HG02678 (cell line): ENCODE measurements at regions not wholly inside any gene's neighbourhood (a gene's known extent, or its start where the extent isn't known, plus 50 kb on each side); places are given as distances from the start of the nearest gene placed in this dataset.
A peak's percentile ranks its signal among the peaks of the same experiment; 100 is the strongest.
"Not testable (repeated sequence)": the region's sequence is repeated elsewhere in the genome, so short reads cannot be mapped to it uniquely, and the experiment has no call there.

ENCODE experiments used
- ATAC-seq: cut with Tn5 transposase; IDR thresholded peaks from one replicate; pipeline ENCODE4 v1.9.1; 2021; ENCODE audit warnings: mild to moderate bottlenecking, moderate library complexity; ENCODE audit not compliant: unreplicated experiment

DNA sequence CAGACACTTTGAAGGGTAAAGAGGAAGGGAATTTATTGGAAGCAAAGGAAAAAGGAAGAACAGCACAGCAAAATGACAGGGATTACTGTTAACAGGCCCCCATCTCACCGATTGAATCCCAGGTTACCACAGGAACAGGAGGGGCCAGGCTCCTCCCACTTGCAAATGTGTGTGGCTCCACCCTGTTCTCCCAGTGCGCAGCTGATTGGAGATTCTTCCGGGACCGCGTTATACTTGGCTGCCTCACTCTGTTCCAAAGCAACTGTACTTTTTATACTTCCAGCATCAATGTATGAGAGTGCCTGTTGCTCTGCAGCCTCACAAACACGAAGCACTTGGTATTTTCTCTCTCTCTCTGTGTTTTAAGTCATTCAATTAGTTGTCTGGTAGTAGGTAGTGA lies 273.6 kb upstream of the MDGA2 start:
- no peak for ATAC-seq

DNA sequence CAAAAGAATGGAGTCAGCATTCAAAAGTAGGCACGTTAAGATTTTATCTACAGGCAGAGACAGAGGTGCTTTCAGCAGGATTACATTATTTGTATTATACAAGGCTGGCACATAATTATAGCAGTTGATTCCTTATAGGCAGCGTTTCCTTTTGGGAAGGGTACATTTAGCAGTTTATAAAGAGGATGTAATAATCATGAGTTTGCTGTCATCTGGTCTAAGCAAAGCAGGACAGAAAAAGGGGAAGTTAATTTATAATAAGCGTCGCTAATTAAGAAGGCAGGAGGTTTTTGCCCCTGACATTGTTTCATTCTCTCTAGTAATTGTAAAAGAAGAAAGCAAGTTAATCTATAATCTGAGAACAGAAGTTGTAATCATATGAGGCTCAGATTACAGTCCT lies 259.9 kb upstream of the MDGA2 start:
- no peak for ATAC-seq

DNA sequence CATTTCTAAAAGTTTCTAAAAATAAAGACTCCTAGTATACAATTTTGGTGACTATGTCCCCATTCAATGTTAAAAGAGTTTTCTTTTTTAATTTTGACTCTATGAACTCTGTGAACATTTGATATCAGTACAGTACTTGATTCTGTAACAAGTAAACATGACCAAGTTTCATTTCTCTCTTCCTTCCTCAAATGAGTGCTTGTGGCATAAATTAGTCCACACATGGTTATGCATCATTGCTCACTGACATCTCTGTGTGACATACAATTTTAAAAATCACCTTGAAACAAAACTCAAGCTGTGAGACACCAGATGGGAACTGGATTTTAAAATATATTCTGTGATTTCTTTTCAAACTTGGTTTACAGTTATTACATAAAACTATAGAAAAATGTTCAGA lies 253.9 kb upstream of the MDGA2 start:
- peak; percentile 76 for ATAC-seq

DNA sequence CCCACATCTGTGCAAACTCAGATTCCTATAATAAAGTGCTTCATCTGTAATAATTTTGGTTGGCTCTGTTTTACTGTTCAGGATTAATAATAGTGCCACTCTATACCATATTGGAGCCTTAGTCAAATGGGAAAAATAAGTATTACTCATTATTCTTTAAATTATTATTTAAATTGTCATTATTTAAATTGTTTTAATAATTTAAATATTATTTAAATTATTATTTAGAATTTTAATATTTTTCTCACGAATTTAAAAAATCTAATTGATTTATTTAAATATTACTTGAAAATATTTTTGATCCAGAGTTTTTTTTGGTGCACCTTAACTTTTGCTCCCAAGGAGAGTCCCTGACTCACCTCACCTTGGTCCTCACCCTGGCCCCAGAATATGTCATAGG lies 245.7 kb upstream of the MDGA2 start:
- no peak for ATAC-seq

DNA sequence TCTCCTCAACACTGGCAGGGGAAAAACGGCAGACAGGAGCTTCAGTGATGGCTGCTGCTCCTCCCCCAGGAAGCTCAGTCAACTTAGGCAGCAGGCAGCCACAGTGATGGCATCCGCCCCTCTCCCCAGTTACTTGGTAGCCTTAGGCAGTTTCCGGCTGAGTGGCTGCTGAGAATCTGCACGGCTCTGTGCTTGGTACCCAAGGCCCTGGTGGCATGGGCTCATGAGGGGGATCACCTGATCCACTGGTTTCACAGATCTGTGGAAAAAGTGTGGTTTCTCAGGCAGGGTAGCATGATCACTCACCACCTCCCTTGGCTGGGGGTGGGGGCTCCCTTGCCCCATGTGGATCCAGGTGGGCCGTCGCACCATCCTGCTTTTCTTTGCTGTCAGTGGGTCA lies 244.6 kb upstream of the MDGA2 start:
- ATAC-seq, result no peak

DNA sequence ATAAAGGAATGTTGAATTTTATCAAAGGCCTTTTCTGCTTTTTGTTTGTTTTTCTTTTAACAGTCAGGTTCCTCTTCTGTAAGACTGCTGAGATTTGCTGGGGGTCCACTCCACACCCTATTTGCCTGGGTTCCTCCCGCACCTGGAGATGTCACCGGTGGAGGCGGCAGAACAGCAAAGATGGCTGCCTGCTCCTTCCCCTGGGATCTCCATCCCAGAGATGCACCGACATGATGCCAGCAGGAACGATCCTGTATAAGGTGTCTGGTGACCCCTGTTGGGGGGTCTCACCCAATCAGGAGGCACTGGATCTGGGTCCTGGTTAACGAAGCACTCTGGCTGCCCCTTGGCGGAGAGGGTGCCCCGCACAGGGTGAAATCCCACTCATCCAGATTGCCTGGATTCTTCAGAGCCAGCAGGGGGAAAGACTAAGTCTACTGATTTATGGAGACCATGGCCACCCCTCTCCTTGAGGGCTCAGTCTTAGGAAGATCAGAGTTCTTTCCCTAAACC lies 244.0 kb upstream of the MDGA2 start:
- no peak for ATAC-seq

DNA sequence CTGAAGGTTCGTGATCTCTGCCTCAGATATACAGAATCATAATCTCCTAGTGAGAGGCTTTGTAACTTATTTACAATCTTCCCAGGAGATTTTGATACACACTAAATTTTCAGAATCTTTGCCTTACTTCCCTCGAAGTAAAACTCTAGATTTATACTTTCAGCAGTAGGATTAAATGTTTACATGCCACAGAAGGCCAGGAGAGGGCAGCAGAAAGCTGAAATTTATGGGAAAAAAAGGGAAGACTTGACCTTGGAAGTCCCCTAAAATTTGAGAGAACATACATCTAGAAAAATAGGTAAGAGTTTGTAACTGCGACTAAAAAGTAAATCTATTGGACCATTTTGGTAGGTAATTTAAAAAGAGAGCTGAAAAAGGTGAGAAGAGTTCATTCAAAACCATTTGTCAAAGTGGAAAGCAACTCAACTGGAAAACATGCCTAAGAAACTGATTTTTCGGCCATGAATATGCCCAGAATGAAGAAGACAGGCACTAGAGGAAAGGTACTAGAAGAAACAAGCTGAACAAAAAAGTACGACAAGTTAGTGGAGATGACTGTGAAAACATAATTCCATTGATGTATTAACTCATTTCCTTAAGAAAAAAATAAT lies 242.0 kb upstream of the MDGA2 start:
- no peak for ATAC-seq

DNA sequence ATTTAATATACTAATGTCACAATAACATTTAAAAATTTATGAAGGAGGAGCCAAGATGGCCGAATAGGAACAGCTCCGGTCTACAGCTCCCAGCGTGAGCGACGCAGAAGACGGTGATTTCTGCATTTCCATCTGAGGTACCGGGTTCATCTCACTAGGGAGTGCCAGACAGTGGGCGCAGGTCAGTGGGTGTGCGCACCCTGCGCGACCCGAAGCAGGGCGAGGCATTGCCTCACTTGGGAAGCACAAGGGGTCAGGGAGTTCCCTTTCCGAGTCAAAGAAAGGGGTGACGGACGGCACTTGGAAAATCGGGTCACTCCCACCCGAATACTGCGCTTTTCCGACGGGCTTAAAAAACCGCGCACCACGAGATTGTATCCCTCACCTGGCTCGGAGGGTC lies 225.7 kb upstream of the MDGA2 start:
- not testable (repeated sequence) for ATAC-seq

DNA sequence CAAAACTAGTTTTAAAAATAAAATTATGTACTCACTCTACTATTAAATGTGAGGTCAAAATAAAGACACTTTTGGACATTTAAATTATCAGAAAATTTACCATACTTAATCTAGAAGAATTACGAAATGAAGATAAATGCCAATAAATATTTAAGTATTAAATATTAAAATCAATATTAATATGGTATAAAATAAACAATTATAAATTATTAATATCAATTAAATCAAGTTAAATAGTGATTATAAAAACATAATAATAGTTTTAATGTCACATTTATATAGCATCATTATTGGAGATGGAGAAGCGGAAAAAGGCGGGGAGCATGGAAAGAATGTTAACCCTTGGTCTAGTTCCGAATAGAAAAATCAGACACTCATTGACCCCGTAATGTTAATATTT lies 224.3 kb upstream of the MDGA2 start:
- no peak for ATAC-seq

DNA sequence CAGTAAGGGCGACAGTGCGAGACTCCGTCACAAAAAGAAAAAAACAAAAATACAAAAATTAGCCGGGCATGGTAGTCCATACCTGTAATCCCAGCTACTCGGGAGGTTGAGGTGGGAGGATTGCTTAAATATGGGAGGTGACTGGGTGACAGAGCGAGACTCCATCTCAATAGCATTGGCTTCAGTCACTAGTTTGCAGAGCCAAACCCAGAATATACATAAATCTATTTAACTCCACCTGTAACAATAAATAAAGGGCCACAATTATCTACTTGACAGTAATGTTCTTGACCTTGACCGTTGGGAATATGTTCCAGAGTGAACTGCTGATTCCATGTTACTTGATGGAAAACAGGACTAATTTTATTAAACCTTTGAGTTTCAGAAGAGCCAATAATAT lies 198.9 kb upstream of the MDGA2 start:
- ATAC-seq, result no peak

DNA sequence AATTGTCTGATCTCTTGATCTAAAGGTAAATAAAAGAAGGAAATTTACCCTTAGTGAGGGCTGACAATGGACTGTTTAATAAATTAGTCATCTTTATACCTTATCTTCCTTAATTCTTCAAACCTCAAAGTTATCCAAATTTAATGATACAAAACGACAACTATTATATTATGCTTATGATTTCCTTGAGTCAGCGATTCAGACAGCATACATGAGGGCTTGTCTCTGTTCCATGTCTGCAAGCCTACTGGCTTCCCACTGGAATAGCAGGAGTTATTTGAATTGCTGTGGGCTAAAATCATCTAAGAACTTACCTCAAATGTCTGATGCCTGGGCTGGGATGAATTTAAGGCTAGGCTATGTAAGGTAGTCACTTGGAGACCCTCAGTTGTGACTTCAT lies 197.2 kb upstream of the MDGA2 start:
- no peak for ATAC-seq

DNA sequence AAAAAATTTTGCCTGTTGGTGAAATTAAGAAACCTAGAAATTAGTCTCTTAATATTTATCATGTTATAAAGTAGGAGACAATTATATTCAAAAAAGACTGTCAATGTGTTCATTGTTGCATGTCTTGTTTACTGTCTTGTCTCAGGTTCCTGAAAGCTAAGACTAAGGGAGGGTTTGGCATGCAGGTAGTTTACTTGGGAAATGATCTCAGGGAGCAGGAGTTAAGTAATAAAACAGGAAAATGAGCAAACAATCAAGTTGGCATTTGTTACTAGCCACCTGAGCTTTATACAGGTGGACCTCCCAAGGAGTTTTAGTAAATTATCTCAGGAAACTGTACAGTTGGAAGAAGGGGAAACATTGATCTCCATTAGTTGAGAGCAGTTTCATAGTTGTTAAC lies 188.0 kb upstream of the MDGA2 start:
- no peak for ATAC-seq

DNA sequence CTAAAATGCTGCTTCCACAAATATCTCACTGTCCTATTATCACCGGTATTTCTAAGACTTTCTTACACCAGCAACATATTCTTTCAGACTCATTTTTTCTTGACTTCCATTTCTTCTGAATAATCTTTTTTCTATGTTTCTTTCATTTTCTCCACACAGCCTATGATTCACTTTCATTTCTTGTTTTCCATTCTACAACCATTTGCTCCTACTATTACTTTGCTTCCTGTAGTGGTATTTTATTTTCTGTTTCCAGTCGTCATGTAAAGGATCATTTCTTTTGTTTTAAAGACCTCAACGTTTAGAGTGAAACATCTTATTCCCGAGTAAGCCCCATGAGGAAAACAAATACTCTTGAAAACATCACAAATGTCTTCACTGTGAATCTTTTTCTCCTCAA lies 182.2 kb upstream of the MDGA2 start:
- no peak for ATAC-seq

DNA sequence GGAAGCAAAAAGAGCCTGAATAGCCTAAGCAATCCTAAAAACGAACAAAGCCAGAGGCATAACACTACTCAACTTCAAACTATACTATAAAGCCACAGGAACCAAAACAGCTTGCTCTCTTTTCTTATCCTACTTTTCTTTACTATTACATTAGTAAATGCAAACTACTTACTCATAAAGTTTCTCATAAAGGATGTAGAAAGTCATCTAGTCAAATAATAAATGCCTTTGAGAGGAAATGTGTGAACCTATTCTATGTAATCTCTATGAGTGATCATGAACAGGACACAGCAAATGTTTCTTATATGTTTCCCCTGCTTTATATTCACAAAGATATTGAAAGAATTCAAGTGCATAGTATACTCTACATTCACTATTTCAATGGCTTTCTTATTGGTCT lies 176.9 kb upstream of the MDGA2 start:
- no peak for ATAC-seq

DNA sequence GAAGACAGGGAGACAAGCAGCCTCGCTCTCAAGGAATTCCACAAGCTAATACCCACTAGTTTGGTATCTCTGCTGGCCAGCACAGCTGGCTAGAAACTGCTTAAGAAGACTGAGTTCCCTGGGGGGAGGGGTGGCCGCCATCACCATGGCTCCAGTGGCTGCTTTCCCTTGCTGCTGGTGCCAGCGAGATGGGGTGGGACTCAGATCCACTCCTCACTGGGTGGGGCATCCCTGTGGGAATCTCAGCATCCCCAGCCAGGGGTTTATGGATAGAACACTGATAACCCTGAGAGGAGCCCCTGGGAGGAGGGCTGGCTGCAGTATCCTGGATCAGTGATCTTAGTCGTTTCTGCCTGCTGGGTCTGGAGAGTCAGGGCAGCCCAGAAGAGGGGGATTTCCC lies 170.6 kb upstream of the MDGA2 start:
- ATAC-seq, result no peak

DNA sequence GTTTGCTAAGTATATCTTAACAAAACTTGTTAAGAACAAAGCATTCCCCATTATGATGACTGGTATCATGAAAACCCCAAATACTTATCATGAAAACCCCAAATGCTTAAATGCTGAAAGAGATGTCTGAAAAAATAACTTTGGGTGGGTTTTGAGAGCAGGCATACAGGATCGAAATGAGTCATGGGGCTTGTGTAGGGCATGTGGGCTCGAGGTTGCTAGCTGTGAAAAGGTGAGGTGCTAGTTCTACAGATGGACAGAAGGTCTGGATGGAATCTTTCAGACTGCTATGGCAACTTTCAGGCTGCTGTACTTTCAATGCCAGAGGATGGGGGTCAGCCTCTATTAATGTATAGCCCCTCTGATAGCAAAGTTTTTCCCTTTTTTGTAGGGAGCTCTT lies 167.8 kb upstream of the MDGA2 start:
- ATAC-seq, result no peak

DNA sequence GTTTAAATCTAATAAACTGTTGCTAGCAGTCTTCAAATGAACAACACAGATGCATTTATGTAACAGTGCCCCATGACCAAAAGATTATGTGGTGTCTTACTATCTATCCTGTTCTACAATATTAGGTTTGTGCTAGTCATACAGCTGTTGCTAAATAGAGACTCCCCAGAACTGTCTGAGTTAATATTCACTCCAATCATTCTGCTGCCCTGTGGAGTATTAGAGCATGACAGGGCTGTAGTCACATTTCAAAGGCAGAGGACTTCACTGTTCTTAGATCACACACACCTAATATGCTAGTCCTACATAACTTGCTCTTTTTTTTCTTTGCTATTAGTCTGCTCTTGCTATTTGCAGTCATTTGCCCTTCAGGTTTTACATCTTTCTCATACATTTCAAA lies 157.6 kb upstream of the MDGA2 start:
- no peak for ATAC-seq

DNA sequence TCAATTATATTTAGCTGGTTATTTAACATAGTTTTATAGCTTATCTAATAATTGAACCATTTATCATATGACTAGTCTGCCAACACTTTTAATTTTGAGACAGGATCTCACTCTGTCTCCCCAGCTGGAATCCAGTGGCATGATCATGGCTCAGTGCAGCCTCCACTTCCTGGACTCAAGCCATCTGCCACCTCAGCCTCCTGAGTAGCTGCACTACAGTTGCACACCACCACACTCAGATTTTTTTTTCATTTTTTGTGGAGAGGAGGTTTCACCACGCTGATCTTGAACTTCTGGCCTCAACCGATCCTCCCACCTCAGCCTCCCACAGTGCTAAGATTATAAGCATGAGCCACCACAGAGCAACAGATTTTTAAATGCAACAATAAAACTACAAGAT lies 151.4 kb upstream of the MDGA2 start:
- ATAC-seq, result no peak

DNA sequence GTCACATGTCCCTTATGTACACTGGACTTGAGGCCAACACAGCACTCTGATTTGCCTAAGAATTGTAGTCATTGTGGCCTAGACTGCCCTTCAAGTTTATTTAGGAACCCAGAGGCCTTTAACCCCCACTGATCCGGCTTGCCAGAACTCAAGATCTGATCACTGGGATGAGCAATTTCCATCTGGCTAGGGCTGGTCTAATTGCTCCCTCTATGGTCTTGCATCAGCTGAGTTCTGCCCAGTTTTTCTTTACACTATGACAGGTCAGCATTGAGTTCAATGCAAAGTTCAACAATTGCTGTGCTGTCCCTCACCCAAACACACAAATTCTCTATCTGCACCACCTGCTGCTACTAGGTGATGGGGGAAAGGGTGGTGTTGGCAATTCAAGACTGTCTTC lies 146.9 kb upstream of the MDGA2 start:
- ATAC-seq, result no peak

DNA sequence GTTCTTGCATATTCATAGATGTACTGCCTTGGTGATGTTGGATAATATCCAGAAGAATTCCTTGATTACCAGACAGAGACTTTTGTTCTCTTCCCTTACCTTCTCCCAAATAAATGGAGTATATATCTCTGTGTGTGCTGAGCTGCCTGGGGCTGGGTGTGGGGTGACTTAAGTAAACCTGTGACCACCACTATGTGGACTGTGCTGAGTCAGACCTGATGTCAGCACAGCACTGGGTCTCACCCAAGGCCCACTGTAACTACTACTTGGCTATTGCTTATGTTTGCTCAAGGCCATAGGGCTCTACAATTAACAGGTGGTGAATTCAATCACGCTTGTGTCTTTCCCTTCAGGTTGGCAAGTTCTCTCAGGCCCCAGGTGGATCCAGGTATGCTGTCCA lies 145.7 kb upstream of the MDGA2 start:
- ATAC-seq, result no peak

DNA sequence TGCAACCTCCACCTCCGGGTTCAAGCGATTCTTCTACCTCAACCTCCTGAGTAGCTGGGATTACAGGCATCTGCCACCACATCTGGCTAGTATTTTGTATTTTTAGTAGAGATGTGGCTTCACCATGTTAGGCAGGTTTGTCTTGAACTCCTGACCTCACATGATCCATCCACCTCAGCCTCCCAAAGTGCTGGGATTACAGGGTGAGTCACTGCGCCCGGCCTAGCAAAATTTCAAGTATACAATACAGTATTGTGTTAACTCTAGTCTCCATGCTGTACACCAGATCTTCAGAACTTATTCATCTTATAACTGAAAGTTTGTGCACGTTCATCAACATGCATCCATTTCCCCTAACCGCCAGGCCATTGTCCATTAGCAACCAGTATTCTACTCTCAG lies 115.1 kb upstream of the MDGA2 start:
- no peak for ATAC-seq

DNA sequence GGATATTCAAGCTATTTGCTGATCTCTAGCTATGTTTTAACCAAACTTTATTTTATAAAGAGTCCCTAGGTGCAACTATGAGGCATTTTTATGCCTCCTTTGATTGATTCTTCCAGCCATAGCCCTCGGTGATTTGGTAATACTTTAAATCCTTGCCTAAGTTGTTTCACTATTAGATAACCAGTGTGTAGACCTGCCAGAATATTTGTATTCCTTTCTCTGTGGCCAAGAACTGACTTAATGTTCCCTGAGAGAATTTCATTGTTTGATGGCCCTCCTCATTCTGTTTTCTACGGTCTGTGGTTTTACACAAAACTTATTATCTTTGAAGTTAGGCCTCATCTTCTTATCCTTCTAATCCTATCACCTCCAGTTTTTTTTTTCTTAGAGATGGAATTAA lies 109.7 kb upstream of the MDGA2 start:
- no peak for ATAC-seq

DNA sequence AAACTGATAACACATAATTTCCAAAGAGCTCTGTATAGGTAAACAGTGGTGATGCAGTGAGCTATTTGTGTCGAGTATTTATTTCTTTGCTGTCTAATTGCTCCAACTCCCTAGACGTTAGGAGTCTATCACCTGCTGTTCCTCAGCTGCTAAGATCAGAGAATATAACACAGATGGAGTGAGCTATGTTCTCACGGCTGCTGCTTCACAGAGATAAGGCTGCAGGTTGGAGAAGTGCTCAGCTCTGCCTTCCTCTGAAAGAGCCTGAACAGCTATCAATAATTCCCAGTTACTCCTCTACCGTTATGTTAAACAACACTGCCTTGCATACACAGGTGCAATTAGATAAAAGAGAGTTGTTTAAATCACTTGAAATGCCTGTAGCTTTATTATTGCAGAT lies 103.2 kb upstream of the MDGA2 start:
- ATAC-seq, result no peak

DNA sequence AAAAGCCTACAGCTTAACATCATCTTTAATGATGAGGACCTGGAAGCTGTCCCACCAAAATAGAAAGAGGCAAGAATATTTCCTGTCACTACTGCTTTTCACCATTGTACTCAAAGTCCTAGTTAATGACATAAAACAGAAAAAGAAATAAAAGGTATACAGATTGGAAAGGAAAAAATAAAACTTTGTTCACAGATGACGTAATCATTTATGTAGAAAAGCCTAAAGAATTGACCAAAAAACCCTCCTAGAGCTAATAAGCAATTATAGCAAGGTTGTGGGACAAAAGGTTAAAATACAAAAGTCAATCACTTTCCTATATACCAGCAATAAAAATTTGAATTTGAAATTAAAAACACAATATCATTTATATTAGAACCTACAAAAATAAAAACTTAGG lies 97.2 kb upstream of the MDGA2 start:
- no peak for ATAC-seq
